GM18499 (cell line): ENCODE measurements at regions not wholly inside any gene's neighbourhood (a gene's known extent, or its start where the extent isn't known, plus 50 kb on each side); places are given as distances from the start of the nearest gene placed in this dataset.
A peak's percentile ranks its signal among the peaks of the same experiment; 100 is the strongest.

ENCODE experiments used
- ATAC-seq: cut with Tn5 transposase; IDR thresholded peaks from one replicate; pipeline ENCODE4 v1.9.1; 2021; ENCODE audit warnings: moderate number of reproducible peaks; ENCODE audit not compliant: insufficient read depth, unreplicated experiment

DNA sequence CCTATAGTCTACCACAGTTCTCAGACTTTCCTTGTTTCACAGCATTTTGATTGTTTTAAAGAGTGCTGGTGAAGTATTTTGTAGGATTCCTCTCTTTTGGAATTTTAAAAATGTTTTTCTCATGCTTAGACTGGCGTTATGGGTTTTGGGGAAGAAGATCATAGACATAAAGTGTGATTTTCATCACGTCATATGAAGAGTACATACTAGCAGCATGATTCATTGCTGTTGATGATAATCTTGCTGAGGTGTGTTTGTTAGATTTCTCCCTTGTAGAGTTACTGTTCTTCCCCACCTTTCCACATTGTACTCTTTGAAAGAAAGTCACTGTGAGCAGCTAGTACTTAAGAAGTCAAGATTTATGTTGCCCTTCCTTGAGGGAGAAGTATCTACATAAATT, 396.1 kb upstream of the GNPDA2 start:
- no peak for ATAC-seq

DNA sequence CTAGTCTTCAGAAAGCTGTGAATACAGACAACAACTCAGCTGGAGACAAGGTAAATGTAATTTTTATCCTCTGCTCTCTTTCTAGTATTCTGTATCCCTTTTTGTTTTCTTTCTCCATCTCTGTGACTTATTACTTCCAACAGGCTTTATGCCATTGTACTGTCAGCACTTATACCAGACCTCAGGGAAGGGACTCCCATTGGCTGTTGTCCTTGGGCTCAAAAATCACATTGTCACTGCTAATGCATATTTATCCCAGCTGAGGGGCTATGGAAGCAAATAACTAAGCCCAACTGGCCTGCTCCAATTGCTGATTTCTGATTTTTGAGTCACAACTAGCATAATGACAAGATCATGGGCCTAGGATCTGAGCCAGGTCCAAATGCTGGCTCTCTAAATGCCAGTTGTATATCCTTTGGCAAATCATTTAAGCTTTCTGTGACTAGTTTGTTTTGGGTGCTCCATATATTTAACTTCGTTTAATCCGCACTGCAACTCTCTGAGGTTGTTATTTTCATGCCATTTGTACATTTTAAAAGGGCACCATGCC, 395.1 kb upstream of the GNPDA2 start:
- no peak for ATAC-seq

DNA sequence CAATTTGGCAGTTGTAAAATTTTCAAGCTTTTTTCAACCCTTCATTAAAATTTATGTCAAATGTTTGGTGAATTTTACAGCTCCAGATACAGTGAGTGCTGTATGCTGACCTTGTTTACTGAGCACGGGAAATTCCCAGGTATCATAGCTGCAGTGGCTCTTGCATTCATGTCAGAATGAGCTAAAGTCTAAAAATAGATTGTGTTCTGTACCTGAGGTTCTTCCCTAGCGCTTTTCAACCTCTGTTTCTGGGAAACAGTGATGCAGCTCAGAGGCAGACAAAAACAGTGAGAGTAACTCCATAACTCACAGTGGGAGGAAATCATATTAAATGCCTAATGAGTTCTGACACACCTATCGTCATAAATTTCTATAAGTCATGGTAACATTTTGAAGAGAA, 393.8 kb upstream of the GNPDA2 start:
- ATAC-seq: peak; percentile 53

DNA sequence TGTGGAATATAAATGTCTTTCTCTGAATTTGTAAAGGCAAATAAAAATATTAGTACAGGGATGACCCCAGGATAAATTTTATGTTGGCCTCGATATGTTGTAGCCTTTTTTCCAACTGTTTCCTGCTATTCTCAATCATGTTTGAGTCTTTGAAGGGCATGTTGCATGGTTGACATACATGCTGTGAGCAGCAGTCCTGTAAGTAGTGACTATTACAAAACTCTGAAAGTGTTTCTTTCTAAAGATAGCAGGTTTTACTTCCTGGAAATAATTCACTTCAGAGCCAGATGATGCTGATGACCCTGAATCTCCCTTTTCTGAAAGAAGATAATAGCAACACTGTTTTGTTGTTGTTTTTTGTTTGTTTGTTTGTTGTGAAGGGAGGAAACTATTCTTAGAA, 393.0 kb upstream of the GNPDA2 start:
- no peak for ATAC-seq

DNA sequence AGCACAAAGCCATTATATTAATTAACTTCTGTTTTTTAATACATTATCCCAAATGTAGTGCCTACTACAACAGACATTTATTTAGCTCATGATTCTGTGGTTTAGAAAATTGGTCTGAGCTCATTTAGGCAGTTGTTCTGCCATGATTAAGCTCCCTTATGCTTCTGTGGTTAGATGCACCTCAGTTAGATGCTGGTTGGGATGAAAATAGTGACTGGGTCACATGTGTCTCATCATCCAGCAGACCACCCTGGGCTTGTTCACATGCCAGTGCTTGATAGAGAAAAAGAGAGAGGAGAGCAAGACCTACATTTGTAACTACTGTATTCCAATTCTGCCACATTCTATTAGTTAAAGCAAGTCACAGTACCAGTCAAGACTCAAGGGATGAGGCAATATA, 376.4 kb upstream of the GNPDA2 start:
- no peak for ATAC-seq

DNA sequence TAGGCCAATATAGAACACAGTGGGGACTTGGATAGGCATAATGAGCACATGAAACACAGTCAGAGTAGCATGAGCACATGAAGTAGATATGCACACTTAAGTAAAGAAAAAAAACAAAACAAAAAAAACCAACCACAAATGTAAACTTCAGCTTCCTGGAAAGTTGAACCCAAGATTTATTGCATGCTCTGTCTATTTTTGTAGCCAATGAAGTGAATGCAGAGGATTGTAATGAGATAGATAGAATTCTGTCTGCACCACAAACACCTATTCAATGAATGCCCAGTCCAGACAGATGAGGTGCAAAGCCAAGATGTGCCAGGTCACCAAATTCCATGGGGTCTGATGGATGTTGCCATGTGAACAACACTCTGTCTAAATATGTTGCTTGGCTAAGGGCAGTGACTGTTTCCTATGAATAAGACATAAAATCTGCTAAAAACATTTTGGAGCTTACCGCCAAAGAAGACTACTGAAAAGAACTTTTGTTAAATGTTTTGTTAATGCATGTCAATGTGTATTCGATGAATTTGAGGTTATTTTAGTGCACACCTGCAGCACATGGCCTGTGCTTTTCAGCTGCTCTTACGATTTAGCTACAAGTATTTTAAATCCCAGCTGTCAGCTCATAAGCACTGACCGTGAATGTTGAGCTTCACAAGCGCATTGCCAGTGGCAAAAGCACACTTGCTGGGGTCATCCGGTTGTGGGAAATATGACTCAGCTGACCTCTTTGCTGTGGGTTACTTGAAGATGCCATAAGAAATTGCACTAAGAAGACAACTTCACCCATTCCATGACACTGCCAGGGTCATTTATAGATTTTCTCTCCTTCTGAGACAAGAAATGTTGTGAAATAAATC, 374.8 kb upstream of the GNPDA2 start:
- no peak for ATAC-seq

DNA sequence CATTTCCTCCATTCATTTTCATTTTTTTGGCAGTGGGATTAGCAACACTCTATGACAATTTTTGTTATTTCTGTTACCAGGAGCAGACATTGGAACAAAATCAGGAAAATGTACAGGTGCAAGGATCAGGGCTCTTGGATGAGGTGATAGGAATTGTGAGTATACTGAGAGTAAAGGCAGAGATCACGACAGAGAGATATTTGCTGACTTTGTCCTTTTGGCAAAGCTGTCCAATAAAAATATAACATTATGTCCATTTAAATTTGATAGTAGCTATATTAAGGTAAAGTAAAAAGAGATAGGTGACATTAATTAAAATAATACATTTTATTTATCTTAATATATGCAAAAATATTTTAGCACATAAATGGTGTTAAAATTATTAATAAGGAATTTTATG, 373.1 kb upstream of the GNPDA2 start:
- no peak for ATAC-seq

DNA sequence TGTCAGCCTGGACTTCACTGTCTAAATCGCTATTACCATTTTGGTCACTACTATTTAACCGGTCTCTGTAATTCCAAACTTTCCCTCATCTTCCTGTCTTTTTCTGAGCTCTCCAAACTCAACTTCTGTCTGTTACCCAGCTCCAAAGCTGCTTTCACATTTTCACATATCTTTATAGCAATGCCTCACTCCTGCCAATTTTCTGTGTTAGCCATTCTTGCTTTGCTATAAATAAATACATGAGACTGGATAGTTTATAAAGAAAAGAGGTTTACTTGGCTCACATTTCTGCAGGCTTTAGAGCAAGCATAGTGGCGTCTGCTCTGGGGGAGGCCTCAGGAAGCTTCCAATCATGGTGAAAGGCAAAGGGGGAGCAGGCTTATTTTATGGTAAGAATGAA, 368.3 kb upstream of the GNPDA2 start:
- no peak for ATAC-seq

DNA sequence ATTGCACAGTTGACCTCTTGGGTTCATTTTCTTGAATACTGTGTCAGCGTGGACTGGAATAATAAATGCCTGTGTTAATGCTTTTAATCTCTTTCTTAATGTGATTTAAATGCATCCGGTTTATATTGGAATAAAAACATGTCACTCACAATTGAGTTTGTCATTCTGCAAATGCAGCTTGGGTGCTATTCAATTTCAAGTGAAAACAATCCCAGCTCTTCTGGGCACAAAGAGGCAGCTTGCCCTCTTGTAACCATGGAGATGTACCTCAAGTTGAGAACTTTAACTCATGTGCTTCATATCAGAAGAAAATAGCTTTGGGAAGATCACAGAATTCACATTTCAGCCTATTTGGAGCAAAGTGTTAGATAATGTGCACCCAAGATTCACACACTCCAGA, 355.7 kb upstream of the GNPDA2 start:
- ATAC-seq: no peak

DNA sequence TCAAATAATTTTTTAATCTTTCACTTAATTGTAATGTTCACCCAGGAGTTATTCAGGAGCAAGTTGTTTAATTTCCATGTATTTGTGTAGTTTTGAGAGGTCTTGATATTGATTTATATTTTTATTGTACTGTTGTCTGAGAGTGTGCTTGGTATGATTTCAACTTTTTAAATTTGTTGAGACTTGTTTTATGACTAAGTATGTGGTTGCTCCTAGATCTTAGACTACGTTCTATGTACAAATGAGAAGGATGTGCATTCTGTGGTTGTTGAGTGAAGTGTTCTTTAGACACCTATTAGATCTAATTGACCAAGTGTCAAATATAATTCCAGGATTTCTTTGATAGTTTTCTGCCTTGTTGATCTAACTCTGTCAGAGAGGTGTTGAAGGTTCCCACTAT, 353.3 kb upstream of the GNPDA2 start:
- ATAC-seq: no peak

DNA sequence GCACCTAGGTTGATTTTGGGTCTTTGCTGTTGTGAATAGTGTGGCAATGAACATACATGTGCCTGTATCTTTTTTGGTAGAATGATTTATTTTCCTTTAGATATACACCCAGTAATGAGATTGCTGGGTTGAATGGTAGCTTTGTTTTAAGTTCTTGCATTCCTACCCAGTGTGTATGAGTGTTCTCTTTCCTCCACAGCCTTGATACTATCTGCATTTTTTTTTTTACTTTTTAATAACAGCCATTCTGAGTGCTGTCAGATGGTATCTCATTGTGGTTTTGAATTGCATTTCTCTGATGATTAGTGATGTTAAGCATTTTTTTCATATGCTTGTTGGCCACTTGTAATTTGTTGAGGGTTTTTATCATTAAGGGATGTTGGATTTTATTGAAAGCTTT, 351.8 kb upstream of the GNPDA2 start:
- no peak for ATAC-seq

DNA sequence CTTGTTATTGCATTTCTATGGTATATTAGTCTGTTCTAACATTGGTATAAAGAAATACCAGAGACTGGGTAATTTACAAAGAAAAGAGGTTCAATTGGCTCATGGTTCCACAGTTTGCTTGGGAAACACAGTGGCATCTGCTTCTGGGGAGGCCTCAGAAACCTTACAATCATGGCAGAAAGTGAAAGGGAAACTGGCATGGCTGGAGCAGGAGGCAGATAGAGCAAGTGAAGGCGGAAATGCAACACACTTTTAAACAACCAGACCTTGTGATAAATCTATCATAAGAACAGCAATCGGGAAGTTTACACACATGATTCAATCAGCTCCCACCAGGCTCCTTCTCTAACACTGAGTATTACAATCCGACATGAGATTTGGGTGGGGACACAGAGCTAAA, 346.6 kb upstream of the GNPDA2 start:
- ATAC-seq: no peak

DNA sequence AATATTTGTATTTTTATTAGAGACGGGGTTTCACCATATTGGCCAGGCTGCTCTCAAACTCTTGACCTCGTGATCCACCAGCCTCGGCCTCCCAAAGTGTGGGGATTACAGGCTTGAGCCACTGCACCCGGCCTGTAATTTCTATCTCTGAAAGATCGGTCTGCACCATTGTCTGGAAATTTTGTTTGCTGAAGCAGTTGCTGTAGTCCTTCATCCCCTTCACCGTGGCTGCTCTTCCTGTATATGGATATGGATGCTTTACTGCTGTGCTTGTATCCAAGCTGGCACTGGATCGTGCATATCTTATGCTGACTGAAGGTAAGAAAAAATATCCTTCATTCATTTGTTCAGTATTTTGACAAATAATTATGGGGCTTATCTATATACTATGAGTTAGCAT, 338.4 kb upstream of the GNPDA2 start:
- ATAC-seq: no peak

DNA sequence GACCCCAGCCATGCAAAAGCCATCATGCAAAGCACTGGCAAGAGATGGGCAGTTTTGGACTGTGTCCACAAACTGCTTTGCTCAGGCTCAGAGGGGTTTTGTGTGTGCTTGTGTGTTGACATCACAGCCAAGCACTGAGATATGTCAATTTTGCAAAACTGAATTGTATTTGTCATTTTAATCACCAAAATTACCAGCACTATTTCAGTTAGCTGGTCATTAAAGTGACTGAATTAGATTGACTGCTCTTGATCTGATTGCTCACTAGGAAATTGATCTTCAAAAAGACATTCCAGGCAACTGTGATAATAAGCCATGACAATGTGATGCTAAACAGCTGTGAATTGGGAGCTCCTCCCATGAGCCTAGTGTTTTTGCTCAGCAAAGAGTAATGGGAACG, 337.3 kb upstream of the GNPDA2 start:
- ATAC-seq: no peak

DNA sequence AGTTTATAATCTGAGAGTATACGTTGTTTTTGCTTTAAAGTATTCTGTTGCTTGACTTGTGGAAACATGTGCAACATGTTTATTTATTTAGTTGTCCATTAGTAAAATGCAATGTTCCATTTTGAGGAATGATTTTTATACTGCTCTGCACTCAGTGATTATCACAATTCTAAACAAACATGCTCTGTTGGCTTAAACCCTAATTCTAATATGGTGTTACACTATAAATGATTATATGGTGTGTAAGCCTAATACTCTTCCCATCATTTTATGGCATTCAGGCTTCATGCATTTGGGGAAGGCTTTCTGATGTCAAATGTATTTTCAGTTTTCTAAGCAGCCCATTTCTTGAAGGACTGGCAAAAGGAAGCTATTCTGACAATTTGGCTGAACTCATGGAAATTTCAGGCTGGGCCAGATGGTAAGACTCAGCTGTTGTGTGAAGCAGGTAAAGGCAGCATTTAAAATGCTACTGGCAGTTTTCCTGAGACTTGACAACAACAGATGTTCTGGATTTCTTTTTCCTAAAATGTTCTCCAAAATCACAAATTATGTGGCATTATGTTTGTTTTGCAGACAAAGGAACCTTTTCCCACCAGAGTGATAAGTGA, 336.7 kb upstream of the GNPDA2 start:
- no peak for ATAC-seq

DNA sequence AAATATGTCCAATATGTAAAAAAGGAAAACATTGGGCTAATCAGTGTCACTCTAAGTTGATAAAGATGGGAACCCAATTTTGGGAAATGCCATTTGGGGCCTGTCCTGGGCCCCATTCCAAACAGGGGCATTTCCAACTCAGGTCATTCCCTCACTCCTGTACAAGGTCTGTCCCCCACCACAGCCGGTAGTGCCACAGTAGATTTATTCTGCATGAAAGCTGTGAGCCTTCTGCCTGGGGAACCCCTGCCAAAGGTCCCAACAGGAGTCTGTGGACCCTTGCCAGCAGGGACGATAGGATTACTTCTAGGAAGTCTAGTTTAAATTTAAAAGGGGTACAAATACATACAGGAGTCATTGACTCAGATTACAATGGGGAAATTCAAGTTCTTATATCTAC, 317.6 kb upstream of the GNPDA2 start:
- no peak for ATAC-seq

DNA sequence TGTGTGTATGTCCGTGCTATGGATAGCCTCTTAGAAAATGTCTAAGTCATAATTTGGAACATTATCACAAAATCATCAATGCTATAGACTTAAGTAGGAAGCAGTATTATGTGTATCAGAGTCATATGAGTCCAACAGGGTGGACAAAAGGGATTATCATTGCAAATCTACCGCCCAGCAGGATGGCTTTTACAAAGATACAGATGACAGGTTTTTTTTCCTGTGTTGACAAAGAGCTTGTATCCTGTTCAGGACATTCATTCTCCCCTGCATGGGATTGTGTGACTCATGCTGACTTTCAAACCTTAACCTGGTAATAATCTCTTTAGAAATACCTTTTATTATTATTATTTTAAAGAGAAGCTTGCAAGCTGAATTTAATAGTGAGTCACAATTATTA, 310.3 kb upstream of the GNPDA2 start:
- no peak for ATAC-seq

DNA sequence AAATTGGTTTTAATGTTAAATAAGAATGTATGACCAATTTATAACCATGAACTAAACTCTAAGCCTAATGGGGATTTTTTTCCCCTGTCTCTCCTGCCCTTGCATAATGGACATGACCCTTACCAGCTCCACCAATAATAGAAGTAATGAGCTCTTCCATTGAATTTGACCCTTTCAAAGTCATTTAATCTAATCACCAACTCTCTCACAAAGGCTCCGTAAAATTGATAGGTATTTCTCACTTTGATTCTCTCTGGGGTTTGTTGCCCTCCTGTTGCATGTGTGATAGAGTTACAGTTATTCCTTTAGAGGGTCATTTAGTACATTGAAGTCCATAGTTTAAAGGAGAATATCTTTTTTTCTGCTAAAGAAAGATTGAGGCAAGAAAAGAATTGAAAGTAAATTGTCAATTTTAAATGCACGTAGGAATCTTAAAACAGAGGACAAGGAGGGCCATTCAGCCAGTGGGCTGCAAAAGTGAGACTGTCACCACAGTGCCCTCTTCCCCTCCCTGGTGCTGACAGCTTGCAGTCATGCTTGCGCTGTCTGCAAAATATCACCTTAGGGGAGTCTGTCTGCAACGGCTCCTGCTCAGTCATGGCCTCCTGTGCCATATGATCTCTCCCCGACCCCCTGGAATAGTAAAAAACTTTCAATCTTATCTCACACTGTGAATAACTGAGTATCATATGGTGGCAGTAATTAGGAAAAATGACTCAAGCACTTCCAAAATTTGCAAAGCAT, 307.5 kb upstream of the GNPDA2 start:
- ATAC-seq: no peak

DNA sequence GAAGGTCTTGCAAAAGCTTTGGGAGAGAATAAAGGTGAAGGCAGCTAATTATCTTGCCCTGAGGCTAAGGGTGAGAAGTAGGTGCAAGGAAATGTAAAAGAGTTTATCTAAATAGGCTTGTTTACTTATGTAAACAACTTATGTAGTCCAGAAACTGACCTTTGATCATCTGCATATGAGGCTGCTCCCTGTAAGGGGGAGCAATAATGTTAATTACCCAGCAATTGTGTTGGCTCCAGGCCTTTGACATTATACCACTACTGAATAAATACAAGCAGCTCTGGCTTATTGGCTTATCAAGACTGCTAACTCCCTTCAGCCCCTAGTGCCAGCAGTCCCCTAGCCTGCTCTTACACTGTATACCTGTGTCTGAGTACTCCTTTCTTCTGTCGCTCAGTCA, 303.7 kb upstream of the GNPDA2 start:
- no peak for ATAC-seq

DNA sequence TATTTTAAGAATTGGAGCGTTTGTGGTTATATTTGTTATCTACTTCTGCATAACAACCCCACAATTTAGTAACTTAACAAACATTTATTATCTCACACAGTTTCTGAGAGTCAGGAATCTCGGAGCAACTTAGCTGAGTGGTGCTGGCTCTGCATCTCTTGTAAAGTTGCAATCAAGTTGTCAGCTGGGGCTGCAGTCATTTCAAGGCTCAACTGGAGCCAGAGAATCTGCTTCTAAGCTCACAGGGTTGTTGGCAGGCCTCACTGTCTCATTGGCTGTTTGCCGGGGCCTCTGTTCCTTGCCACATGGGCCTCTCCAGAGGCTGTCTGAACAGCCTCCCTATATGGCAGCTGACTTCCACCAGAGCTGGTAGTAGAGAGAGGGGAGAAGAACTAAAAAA, 281.2 kb upstream of the GNPDA2 start:
- no peak for ATAC-seq

DNA sequence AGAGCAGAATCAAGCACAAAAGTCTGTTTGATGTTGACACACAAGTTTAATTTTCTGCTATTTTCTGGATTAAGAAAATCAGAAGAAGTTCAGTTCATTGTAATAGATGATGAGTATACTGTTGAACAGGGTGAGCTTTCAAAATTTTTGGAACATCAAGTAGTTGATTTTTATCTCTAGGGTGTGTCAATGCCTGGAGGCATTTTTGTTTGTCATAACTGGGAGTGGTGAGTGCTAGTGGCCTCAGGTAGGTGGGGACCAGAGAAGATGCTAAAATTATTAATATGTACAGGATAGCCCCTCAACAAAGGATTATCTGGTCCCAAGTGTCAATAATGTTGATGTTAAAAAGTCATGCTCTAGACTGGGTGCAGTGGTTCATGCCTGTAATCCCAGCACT, 279.7 kb upstream of the GNPDA2 start:
- ATAC-seq: no peak
